MM.1S (cell line): ENCODE measurements at regions not wholly inside any gene's neighbourhood (a gene's known extent, or its start where the extent isn't known, plus 50 kb on each side); places are given as distances from the start of the nearest gene placed in this dataset.
A peak's percentile ranks its signal among the peaks of the same experiment; 100 is the strongest.

Experiments
- DNase-seq: peaks from one replicate; pipeline ENCODE4 v3.0.0-alpha.2; 2015
- H2AFZ ChIP-seq: fragments of 300-600 bp; sonication (generic); 2 replicates; pipeline ENCODE4 v1.6.0; 2016; ENCODE audit warnings: antibody characterized with exemption, low read length
- H3F3A ChIP-seq: fragments of 300-600 bp; sonication (generic); 2 replicates; pipeline ENCODE4 v1.6.1; 2016; ENCODE audit warnings: mild to moderate bottlenecking, antibody characterized with exemption, low read length, moderate library complexity, mixed read lengths; ENCODE audit not compliant: insufficient read depth
- H3K27ac ChIP-seq: fragments of 300-600 bp; sonication (generic); 2 replicates; pipeline ENCODE4 v1.5.1; 2016; ENCODE audit warnings: mild to moderate bottlenecking, low read length
- H3K27me3 ChIP-seq: fragments of 300-600 bp; sonication (generic); replicated peaks from 2 replicates; pipeline ENCODE4 v1.6.0; 2016; ENCODE audit warnings: low read length; ENCODE audit not compliant: insufficient read depth
- H3K36me3 ChIP-seq: fragments of 300-600 bp; sonication (generic); replicated peaks from 2 replicates; pipeline ENCODE4 v1.6.1; 2016; ENCODE audit warnings: mild to moderate bottlenecking, low read length, mixed read lengths; ENCODE audit not compliant: insufficient read depth
- H3K4me1 ChIP-seq: fragments of 300-600 bp; sonication (generic); 2 replicates; pipeline ENCODE4 v1.6.1; 2016; ENCODE audit warnings: low read length, mixed read lengths
- H3K4me2 ChIP-seq: fragments of 300-600 bp; sonication (generic); 2 replicates; pipeline ENCODE4 v1.6.0; 2016; ENCODE audit warnings: low read depth, low read length
- H3K4me3 ChIP-seq: fragments of 300-600 bp; sonication (generic); 2 replicates; pipeline ENCODE4 v1.5.1; 2016; ENCODE audit warnings: low read length, mixed read lengths
- H3K79me2 ChIP-seq: fragments of 300-600 bp; sonication (generic); 2 replicates; pipeline ENCODE4 v1.6.1; 2016; ENCODE audit warnings: mixed run types, low read length, mixed read lengths
- H3K9ac ChIP-seq: fragments of 300-600 bp; sonication (generic); 2 replicates; pipeline ENCODE4 v1.6.1; 2016; ENCODE audit warnings: low read length, mixed read lengths
- H3K9me2 ChIP-seq: fragments of 300-600 bp; sonication (generic); replicated peaks from 2 replicates; pipeline ENCODE4 v1.6.1; 2016; ENCODE audit warnings: mild to moderate bottlenecking, low read length, mixed read lengths; ENCODE audit not compliant: insufficient read depth
- H3K9me3 ChIP-seq: fragments of 300-600 bp; sonication (generic); replicated peaks from 2 replicates; pipeline ENCODE4 v1.6.1; 2016; ENCODE audit warnings: mild to moderate bottlenecking, low read length, mixed read lengths; ENCODE audit not compliant: insufficient read depth
- H4K20me1 ChIP-seq: fragments of 300-600 bp; sonication (generic); 2 replicates; pipeline ENCODE4 v1.6.1; 2016; ENCODE audit warnings: mild to moderate bottlenecking, low read length, moderate library complexity, mixed read lengths; ENCODE audit not compliant: insufficient read depth
- EZH2 ChIP-seq: fragments of 300-600 bp; sonication (generic); optimal IDR thresholded peaks from 2 replicates; pipeline ENCODE3; 2017; ENCODE audit warnings: low read depth, mild to moderate bottlenecking, antibody characterized with exemption, low read length, mixed read lengths
- EZH2phosphoT487 ChIP-seq: fragments of 300-600 bp; sonication (generic); IDR thresholded peaks from 2 replicates; pipeline ENCODE4 v1.6.1; 2018; ENCODE audit warnings: antibody characterized with exemption, low read length
- TF ChIP-seq, protein P1 (sequence below): fragments of 300-600 bp; sonication (generic); IDR thresholded peaks from 2 replicates; pipeline ENCODE4 v1.5.1; 2016; ENCODE audit warnings: antibody characterized with exemption, low read length, mixed read lengths

DNA sequence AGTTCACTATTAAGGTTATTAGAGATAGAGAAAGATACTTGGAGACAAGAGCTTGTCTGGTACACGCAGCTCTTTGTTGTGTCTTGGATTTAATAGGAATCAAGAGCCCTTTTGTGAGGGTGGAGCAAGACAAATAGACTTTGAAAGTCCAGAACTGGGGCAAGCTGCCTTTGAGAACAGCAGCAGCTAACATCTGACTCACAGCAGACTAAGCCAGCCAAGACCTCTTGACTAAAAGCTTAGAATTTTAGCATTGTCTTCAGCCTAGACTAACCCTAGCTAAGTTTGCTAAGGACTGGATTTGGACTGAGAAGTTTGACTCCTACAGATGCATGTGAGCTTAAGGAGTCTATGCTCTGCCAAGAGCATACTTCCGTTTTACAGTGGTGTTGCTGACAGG lies 201.9 kb upstream of the RBM19 start:
- TF ChIP-seq EZH2phosphoT487 (no peak), EZH2 (no peak)
- TF ChIP-seq, protein P1, sequence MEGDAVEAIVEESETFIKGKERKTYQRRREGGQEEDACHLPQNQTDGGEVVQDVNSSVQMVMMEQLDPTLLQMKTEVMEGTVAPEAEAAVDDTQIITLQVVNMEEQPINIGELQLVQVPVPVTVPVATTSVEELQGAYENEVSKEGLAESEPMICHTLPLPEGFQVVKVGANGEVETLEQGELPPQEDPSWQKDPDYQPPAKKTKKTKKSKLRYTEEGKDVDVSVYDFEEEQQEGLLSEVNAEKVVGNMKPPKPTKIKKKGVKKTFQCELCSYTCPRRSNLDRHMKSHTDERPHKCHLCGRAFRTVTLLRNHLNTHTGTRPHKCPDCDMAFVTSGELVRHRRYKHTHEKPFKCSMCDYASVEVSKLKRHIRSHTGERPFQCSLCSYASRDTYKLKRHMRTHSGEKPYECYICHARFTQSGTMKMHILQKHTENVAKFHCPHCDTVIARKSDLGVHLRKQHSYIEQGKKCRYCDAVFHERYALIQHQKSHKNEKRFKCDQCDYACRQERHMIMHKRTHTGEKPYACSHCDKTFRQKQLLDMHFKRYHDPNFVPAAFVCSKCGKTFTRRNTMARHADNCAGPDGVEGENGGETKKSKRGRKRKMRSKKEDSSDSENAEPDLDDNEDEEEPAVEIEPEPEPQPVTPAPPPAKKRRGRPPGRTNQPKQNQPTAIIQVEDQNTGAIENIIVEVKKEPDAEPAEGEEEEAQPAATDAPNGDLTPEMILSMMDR: no peak
- Histone ChIP-seq H3K4me1 (no peaks in the 10 kb centered on the region), H2AFZ (no peak overlapping the region), H3K36me3 (no peaks in the 10 kb centered on the region), H3K9me2 (no peaks in the 10 kb centered on the region), H3K4me2 (no peak overlapping the region), H3K27me3 (no peaks in the 10 kb centered on the region), H3K27ac (no peak overlapping the region), H3K4me3 (no peak overlapping the region), H3F3A (no peaks in the 10 kb centered on the region), H4K20me1 (no peaks in the 10 kb centered on the region), H3K79me2 (no peaks in the 10 kb centered on the region), H3K9ac (no peak overlapping the region), H3K9me3 (no peaks in the 10 kb centered on the region)
- no peak for DNase-seq

DNA sequence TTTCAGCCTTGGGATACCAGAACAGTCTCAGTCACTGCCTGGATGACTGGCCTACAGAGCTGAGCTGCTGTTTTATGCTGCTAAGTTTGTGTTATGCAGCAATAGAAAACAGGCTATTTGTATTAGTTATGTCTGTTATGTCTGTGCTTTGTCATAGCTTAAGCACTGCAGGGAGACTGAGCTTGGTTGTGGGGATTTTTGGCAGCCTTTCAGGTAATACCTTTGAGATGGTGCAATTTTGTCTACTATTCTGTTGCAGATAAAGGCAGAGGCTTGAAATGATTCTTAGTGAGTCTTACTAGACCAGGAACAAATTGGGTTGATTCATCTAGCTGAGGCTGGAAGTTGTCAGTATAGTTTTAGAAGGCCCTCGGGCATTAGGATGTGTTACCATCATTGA lies 201.3 kb upstream of the RBM19 start:
- Histone ChIP-seq H2AFZ (no peak overlapping the region), H3K4me1 (no peaks in the 10 kb centered on the region), H3K4me2 (no peak overlapping the region), H3K9me2 (no peaks in the 10 kb centered on the region), H3K36me3 (no peaks in the 10 kb centered on the region), H3K4me3 (no peak overlapping the region), H3K9me3 (no peaks in the 10 kb centered on the region), H3F3A (no peaks in the 10 kb centered on the region), H3K27me3 (no peaks in the 10 kb centered on the region), H3K9ac (no peak overlapping the region), H3K79me2 (no peaks in the 10 kb centered on the region), H4K20me1 (no peaks in the 10 kb centered on the region), H3K27ac (no peak overlapping the region)
- no peak for DNase-seq
- TF ChIP-seq EZH2: no peak
- TF ChIP-seq EZH2phosphoT487: no peak
- TF ChIP-seq, protein P1: no peak

DNA sequence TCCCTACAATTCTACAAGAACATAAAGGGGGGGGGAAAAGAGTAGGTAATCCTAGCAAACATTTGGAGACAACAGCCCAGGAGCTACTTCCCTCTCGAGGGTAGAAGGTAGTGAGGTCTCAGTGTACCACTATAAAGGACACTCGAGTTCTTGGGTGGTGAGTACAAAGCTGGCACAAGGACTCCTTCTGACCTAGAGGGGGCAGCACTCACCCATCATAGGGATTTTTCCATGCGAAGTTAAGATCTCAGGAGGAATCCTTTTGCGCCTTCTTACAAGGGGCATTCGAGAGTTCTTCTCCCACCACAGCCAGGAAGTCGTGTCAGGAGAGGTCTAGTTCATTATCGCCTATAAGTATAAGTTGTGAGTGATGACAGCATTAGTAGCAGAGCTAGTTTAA lies 200.2 kb upstream of the RBM19 start:
- Histone ChIP-seq H3K9me3 (no peaks in the 10 kb centered on the region), H3K27me3 (no peaks in the 10 kb centered on the region), H3F3A (no peaks in the 10 kb centered on the region), H3K9me2 (no peaks in the 10 kb centered on the region), H4K20me1 (no peaks in the 10 kb centered on the region), H3K79me2 (no peaks in the 10 kb centered on the region), H2AFZ (no peak overlapping the region), H3K36me3 (no peaks in the 10 kb centered on the region), H3K27ac (no peak overlapping the region), H3K4me3 (no peak overlapping the region), H3K4me2 (no peak overlapping the region), H3K4me1 (no peaks in the 10 kb centered on the region), H3K9ac (no peak overlapping the region)
- DNase-seq: no peak
- TF ChIP-seq EZH2phosphoT487 (no peak), EZH2 (no peak)
- TF ChIP-seq, protein P1: peak; percentile 6; the same call in 1 of the 2 replicates
